ENCODE measurements at regions not wholly inside any gene's neighbourhood (a gene's known extent, or its start where the extent isn't known, plus 50 kb on each side); places are given as distances from the start of the nearest gene placed in this dataset.

DNA sequence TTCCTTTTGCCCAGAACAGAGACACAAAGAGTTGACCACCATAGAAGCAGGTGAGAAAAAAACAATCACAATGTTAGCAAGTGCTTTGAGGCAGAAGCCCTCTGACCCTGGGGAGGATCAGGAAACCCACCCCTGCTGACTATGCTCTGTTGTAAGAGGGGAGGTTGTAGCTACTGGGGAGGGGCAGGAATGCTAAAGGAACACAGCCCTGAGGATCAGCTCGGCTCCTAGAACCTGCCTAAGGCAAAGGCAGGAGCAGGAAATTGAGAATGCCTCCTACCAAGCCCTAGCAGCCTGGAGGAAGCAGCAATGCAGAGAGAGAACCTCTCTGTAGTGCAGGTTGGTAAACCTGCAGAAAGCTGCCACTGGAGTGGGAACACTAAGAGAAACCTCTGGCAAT is 624.0 kb upstream of the KLF12 start:
- H3K4me3 ChIP-seq: no peak overlapping the region
- H3K36me3 ChIP-seq: no peaks in the 10 kb centered on the region
- no peaks in the 10 kb centered on the region for H3K4me1 ChIP-seq
- no peak overlapping the region for H3K27ac ChIP-seq (replicated peaks)
- no peaks in the 10 kb centered on the region for H3K9me3 ChIP-seq (replicated peaks)
- H3K27me3 ChIP-seq (ENCODE audit: low read depth): no peaks in the 10 kb centered on the region
- intact Hi-C loops (cut with micrococcal nuclease): no loop called here
- TF ChIP-seq, protein P1, sequence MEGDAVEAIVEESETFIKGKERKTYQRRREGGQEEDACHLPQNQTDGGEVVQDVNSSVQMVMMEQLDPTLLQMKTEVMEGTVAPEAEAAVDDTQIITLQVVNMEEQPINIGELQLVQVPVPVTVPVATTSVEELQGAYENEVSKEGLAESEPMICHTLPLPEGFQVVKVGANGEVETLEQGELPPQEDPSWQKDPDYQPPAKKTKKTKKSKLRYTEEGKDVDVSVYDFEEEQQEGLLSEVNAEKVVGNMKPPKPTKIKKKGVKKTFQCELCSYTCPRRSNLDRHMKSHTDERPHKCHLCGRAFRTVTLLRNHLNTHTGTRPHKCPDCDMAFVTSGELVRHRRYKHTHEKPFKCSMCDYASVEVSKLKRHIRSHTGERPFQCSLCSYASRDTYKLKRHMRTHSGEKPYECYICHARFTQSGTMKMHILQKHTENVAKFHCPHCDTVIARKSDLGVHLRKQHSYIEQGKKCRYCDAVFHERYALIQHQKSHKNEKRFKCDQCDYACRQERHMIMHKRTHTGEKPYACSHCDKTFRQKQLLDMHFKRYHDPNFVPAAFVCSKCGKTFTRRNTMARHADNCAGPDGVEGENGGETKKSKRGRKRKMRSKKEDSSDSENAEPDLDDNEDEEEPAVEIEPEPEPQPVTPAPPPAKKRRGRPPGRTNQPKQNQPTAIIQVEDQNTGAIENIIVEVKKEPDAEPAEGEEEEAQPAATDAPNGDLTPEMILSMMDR (IDR thresholded peaks at IDR 0.05; ENCODE audit: borderline replicate concordance): no peak
- no peak for DNase-seq

DNA sequence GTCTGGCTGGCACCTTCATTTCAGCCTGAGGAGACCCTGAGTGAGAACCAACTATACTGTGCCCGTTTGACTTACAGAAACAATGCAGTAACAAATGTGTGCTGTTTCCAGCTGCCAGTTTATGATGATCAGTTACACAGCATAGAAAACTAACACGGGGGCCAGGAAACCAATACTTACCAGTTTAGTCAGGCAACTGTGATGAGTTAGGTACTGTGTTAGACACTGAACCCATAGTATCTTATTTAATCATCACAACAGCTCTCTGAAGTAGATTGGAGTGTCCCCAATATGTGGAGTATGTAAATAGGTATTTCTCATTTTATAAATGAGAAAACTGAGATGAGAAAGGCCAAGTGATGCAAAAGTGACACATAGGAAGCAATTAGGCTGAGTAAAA is 620.9 kb upstream of the KLF12 start:
- DNase-seq: no peak
- Histone ChIP-seq H3K9me3 (replicated peaks) (no peaks in the 10 kb centered on the region), H3K4me1 (no peaks in the 10 kb centered on the region), H3K36me3 (no peaks in the 10 kb centered on the region), H3K4me3 (no peak overlapping the region), H3K27me3 (ENCODE audit: low read depth) (no peaks in the 10 kb centered on the region), H3K27ac (replicated peaks) (no peak overlapping the region)
- intact Hi-C loops (cut with micrococcal nuclease): no loop called here
- TF ChIP-seq, protein P1 (IDR thresholded peaks at IDR 0.05; ENCODE audit: borderline replicate concordance): no peak

DNA sequence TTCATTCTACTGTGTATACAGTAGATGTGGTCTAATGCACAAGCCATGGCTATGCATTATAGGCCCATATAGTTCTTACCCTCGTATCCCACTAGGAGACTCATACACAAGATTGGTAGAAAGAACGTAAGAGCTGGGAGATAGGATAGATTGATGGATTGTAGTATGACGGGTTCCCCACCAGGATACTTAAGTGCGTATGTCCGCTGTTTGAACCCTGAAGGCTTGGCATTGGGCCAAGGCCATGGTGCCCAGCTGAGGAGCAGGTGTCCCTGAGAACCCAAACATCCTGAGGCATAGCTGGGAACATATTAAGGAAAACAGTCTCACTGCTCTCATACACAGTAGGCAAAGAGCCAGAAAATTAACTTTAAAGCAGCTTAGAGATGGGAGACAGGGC is 617.5 kb upstream of the KLF12 start:
- H3K27ac ChIP-seq (replicated peaks): no peak overlapping the region
- DNase-seq: no peak
- H3K27me3 ChIP-seq (ENCODE audit: low read depth): no peaks in the 10 kb centered on the region
- no peaks in the 10 kb centered on the region for H3K4me1 ChIP-seq
- TF ChIP-seq, protein P1 (IDR thresholded peaks at IDR 0.05; ENCODE audit: borderline replicate concordance): no peak
- no peak overlapping the region for H3K4me3 ChIP-seq
- H3K36me3 ChIP-seq: no peaks in the 10 kb centered on the region
- intact Hi-C loops (cut with micrococcal nuclease): no loop called here
- no peaks in the 10 kb centered on the region for H3K9me3 ChIP-seq (replicated peaks)

DNA sequence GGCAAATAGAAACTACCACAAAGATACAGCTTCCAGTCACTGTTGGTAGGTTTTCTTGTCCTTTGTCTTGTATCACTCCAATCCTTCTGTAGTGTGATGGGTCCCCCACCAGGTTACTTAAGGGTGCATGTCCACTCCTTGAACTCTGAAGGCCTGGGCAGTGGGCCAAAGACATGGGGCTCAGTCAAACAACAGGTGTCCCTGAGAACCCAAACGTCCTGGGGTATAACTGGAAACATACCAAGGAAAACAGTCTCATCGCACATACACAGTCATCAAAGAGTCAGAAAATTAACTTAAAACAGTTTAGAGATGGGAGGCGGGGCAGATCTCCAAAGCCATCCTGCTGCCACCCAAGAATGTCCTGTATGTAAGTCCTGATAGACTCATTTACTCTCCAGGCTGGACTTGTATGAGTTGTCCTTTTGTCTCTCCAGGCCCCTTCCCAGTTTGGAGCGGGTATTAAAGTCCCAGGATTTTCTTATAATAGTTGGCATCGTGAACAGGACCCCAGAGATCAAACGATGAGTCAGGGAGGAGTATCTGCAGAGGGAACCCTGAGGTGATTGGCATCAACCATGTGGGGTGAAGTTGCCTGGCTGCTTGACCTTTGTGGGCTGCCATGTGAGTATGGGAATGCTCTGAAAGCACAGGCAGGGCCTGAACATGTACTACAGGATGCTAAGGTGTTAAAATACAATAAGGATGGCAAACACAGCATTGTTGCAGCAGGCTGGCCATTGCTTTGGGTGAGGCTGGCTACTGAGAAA is 613.2 kb upstream of the KLF12 start:
- Histone ChIP-seq H3K27ac (replicated peaks) (no peak overlapping the region), H3K4me3 (no peak overlapping the region), H3K9me3 (replicated peaks) (no peaks in the 10 kb centered on the region), H3K4me1 (no peaks in the 10 kb centered on the region), H3K27me3 (ENCODE audit: low read depth) (no peaks in the 10 kb centered on the region), H3K36me3 (no peaks in the 10 kb centered on the region)
- TF ChIP-seq, protein P1 (IDR thresholded peaks at IDR 0.05; ENCODE audit: borderline replicate concordance): no peak
- intact Hi-C loops (cut with micrococcal nuclease): no loop called here
- no peak for DNase-seq

DNA sequence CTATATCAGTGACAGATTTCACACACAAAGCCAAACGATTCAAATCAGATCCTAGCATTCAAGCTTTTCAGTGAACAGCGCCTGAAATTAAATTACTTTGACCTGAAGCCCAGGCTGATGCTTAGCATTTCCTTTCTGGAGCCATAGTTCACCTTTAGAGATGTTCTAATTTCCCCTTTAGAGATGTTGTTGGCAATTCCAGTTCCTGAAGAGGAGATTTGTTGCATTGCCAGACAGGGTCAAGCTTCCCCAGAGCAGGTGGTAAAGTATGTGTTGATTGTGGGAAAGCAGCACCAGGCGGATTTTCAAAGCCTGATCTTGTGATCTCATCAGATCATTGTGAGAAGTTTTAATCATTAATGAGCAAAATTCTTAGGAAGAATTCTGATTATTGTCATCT is 609.8 kb upstream of the KLF12 start:
- no peaks in the 10 kb centered on the region for H3K4me1 ChIP-seq
- no peak overlapping the region for H3K4me3 ChIP-seq
- H3K27ac ChIP-seq (replicated peaks): no peak overlapping the region
- no peaks in the 10 kb centered on the region for H3K27me3 ChIP-seq (ENCODE audit: low read depth)
- no peaks in the 10 kb centered on the region for H3K36me3 ChIP-seq
- TF ChIP-seq, protein P1 (IDR thresholded peaks at IDR 0.05; ENCODE audit: borderline replicate concordance): no peak
- no peak for DNase-seq
- no peaks in the 10 kb centered on the region for H3K9me3 ChIP-seq (replicated peaks)
- intact Hi-C loops (cut with micrococcal nuclease): no loop called here
